AG04450 (cell line): ENCODE measurements at regions not wholly inside any gene's neighbourhood (a gene's known extent, or its start where the extent isn't known, plus 50 kb on each side); places are given as distances from the start of the nearest gene placed in this dataset.

Source experiments
- CTCF ChIA-PET: fragments of 300-600, 350-600 bp; formaldehyde crosslinking; extraction: SDS; loops from one replicate; lab custom pipeline; 2022; ENCODE audit warnings: antibody characterized with exemption, inconsistent platforms; lab: Charles Lee
- POLR2A ChIA-PET: fragments of 350-600 bp; formaldehyde crosslinking; extraction: SDS; loops from one replicate; lab custom pipeline; 2021; ENCODE audit warnings: antibody characterized with exemption, inconsistent platforms; lab: Yijun Ruan, JAX
- DNase-seq: peaks from one replicate; pipeline ENCODE4 v3.0.0-alpha.2; 2011; ENCODE audit warnings: low read depth, low spot score
- H3K27ac ChIP-seq: one replicate; pipeline ENCODE4 v1.5.1; 2012; ENCODE audit warnings: low read depth, low read length, control low read depth
- H3K27me3 ChIP-seq: one replicate; pipeline ENCODE4 v1.6.0; 2012; ENCODE audit warnings: low read length; ENCODE audit not compliant: control insufficient read depth, insufficient read depth
- H3K4me3 ChIP-seq: 2 replicates; pipeline ENCODE4 v1.5.1; 2011; ENCODE audit warnings: mild to moderate bottlenecking, low read depth, low read length, control low read depth
- H3K9me3 ChIP-seq: 2 replicates; pipeline ENCODE4 v1.5.1; 2012; ENCODE audit warnings: low read length; ENCODE audit not compliant: control insufficient read depth, insufficient read depth
- TF ChIP-seq, protein P1 (sequence below): IDR thresholded peaks from 2 replicates; pipeline ENCODE4 v1.5.1; 2011; ENCODE audit warnings: low read depth, low read length, control low read depth, inconsistent platforms

DNA sequence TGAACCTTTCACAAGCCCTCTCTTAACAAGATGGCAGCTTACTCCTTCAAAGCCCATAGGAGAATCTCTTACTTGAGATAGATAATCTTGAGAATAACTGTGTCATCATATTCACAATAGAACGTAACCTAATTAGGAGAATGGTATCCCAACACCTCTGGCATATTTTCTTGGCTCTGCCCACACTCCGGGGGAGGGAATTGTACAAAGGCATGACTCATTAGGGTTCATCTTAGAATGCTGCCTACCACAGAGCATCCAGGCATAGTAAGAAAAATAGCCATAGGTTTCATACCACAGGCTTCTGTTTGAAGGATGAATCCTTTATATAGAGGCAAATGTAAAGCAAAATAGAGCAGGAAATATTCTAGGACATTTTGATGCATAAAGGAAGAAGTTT is 1100.6 kb upstream of the CITED2 start:
- Histone ChIP-seq H3K4me3 (no peak overlapping the region), H3K27me3 (no peaks in the 10 kb centered on the region), H3K27ac (no peak overlapping the region), H3K9me3 (peaks cover 2% of the 10 kb centered on the region; the same call in 1 of the 2 replicates)
- DNase-seq = no peak
- ChIA-PET POLR2A (no interaction called here), CTCF (no interaction called here)
- TF ChIP-seq, protein P1, sequence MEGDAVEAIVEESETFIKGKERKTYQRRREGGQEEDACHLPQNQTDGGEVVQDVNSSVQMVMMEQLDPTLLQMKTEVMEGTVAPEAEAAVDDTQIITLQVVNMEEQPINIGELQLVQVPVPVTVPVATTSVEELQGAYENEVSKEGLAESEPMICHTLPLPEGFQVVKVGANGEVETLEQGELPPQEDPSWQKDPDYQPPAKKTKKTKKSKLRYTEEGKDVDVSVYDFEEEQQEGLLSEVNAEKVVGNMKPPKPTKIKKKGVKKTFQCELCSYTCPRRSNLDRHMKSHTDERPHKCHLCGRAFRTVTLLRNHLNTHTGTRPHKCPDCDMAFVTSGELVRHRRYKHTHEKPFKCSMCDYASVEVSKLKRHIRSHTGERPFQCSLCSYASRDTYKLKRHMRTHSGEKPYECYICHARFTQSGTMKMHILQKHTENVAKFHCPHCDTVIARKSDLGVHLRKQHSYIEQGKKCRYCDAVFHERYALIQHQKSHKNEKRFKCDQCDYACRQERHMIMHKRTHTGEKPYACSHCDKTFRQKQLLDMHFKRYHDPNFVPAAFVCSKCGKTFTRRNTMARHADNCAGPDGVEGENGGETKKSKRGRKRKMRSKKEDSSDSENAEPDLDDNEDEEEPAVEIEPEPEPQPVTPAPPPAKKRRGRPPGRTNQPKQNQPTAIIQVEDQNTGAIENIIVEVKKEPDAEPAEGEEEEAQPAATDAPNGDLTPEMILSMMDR = no peak

DNA sequence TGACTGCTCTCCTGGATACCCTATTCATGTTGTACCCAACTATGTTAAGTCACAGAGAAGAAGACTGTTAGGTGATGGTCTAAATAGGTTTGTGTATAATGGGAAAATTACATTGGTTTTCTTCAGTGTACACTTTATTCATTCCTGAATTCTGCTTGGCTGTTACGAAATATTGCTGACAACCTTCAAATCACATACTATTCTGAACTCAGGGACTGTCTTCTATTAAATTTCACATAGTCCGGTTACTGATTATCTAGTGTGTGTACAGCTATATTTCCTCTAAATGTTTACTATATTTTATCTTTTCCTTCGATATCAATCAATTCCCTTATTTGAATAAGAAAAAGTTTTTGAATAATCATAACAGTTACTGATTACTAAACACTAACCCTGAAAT is 1090.3 kb upstream of the CITED2 start:
- no peak for DNase-seq
- Histone ChIP-seq H3K4me3 (no peak overlapping the region), H3K9me3 (no peaks in the 10 kb centered on the region), H3K27ac (no peak overlapping the region), H3K27me3 (no peaks in the 10 kb centered on the region)
- POLR2A ChIA-PET = no interaction called here
- TF ChIP-seq, protein P1 = no peak
- CTCF ChIA-PET = no interaction called here

DNA sequence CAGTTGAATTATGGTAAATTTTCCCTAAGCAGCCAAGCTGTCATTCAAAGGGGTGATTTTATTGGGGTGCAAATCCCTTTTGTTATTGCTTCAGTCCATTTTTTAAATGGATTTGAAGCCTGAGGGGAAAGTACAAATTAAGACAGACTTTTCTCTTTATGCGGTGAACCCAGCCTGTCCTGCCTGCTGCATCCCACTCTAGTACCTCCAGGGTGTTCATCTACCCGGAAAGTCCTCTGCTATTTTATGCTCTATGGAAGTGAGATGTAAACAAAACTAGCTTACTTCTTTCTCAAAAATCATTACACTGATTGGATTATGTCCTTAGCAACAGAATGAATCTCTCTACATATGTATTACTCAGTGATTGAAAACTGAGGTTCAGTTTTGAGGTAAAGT is 1088.9 kb upstream of the CITED2 start:
- CTCF ChIA-PET = no interaction called here
- Histone ChIP-seq H3K27me3 (no peaks in the 10 kb centered on the region), H3K4me3 (no peak overlapping the region), H3K27ac (no peak overlapping the region), H3K9me3 (no peaks in the 10 kb centered on the region)
- TF ChIP-seq, protein P1 = no peak
- POLR2A ChIA-PET = no interaction called here
- DNase-seq = no peak

DNA sequence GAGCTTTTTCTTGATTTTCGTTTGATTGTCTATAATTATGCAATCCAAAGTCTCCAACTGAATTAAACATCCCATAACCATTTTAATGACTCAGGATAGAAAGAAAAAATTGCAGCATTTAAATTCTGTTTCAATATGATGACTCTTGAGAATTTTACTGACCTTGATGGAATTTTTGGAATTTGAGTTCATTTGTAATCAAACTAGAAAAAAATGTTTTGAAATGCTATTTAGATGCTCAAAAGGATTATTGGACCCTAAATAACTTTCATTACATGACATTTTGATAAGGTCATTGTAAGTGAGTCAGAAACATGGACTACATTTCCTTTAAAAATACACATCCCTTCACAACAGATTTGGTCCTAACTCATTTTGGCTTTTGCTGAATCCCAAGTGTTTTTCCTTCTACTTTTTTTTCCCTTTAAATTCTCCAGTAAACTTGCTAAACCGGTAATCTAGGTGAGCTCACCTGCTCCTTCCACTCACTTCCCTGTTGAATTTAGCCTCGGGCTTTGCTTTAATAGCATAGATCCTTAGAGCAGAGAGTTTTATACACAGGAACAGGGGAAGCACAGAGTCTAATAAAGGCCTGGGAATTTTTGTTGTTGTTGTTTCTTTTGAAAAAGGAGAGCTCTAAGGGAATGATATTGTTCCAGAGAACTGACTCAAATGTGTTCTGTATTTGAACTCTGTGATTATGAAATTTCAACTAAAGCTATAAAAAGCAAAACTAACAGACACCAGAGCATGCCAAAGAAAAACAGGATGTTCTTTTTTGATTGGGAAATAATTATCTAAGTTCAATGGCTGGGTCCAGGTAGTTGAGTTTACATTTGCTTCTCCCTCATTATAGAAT is 1088.2 kb upstream of the CITED2 start:
- Histone ChIP-seq H3K27me3 (no peaks in the 10 kb centered on the region), H3K27ac (peak overlapping the region; percentile 40), H3K4me3 (no peak overlapping the region), H3K9me3 (no peaks in the 10 kb centered on the region)
- no peak for DNase-seq
- CTCF ChIA-PET = no interaction called here
- TF ChIP-seq, protein P1 = no peak
- POLR2A ChIA-PET = no interaction called here

DNA sequence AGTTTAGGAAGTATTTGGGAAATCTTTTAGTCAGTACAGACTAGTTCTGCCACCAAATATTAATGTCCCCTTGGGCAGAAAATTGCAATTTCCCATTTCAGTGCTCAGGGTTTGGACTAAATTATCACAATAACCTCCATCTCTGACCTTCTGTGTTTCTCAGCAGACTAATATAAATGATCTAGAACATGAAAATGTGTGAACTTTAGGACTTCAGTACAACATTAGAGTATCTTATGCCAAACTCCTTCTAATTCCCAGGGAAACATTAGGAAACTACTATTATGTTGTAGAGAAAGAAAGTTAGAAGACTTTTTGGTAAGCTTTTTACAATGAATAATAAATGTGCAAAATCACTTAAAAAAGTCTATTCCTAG is 1087.6 kb upstream of the CITED2 start:
- H3K9me3 ChIP-seq = no peaks in the 10 kb centered on the region
- ChIA-PET POLR2A (no interaction called here), CTCF (no interaction called here)
- H3K4me3 ChIP-seq = no peak overlapping the region
- H3K27me3 ChIP-seq = no peaks in the 10 kb centered on the region
- H3K27ac ChIP-seq = no peak overlapping the region
- TF ChIP-seq, protein P1 = no peak
- no peak for DNase-seq
